Endothelial cell (in vitro differentiated cells): ENCODE measurements at regions not wholly inside any gene's neighbourhood (a gene's known extent, or its start where the extent isn't known, plus 50 kb on each side); places are given as distances from the start of the nearest gene placed in this dataset.

ENCODE experiments used
- DNase-seq: peaks from one replicate; pipeline ENCODE4 v3.0.0; 2021; ENCODE audit warnings: low spot score
- H3K27ac Mint-ChIP-seq: one replicate; pipeline ENCODE4 v1.8.0; 2021; ENCODE audit warnings: mixed read lengths, inconsistent platforms; ENCODE audit not compliant: unreplicated experiment
- H3K27me3 Mint-ChIP-seq: one replicate; pipeline ENCODE4 v1.8.0; 2021; ENCODE audit warnings: mild to moderate bottlenecking, moderate library complexity, mixed read lengths, inconsistent platforms; ENCODE audit not compliant: unreplicated experiment
- H3K36me3 Mint-ChIP-seq: one replicate; pipeline ENCODE4 v1.8.0; 2021; ENCODE audit warnings: mild to moderate bottlenecking, low read depth, mixed read lengths, inconsistent platforms; ENCODE audit not compliant: unreplicated experiment
- H3K4me1 Mint-ChIP-seq: one replicate; pipeline ENCODE4 v1.8.0; 2021; ENCODE audit warnings: mild to moderate bottlenecking, mixed read lengths, inconsistent platforms; ENCODE audit not compliant: unreplicated experiment
- H3K4me3 Mint-ChIP-seq: one replicate; pipeline ENCODE4 v1.8.0; 2021; ENCODE audit warnings: mild to moderate bottlenecking, mixed read lengths, inconsistent platforms; ENCODE audit not compliant: unreplicated experiment
- H3K9me3 Mint-ChIP-seq: one replicate; pipeline ENCODE4 v1.8.0; 2021; ENCODE audit warnings: mixed read lengths, inconsistent platforms; ENCODE audit not compliant: unreplicated experiment
- TF ChIP-seq, protein P1 (sequence below): fragments of 200-600 bp; sonication (generic); IDR thresholded peaks from one replicate; pipeline ENCODE4 v1.5.0; 2021; ENCODE audit warnings: antibody characterized with exemption; ENCODE audit not compliant: unreplicated experiment

DNA sequence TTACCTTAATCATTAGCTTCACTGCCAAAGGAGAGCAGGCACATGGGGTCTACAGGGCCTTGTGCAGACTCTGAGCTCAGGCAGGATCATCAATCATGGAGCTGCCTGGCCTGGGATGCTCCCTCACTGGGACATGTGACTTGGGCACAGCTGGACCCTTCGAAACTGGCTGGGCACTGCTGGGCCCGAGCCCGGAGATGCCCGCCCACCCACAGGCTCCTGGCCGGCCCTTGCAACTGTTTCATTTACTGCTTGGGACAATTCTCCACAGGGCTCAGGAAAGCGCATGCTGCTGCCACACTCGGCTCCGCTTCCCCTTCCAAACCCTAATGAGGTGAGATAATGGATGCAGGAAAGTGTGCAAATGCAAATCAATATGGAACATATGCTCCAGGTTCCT is 387.5 kb downstream of the TRIM36 start:
- TF ChIP-seq, protein P1, sequence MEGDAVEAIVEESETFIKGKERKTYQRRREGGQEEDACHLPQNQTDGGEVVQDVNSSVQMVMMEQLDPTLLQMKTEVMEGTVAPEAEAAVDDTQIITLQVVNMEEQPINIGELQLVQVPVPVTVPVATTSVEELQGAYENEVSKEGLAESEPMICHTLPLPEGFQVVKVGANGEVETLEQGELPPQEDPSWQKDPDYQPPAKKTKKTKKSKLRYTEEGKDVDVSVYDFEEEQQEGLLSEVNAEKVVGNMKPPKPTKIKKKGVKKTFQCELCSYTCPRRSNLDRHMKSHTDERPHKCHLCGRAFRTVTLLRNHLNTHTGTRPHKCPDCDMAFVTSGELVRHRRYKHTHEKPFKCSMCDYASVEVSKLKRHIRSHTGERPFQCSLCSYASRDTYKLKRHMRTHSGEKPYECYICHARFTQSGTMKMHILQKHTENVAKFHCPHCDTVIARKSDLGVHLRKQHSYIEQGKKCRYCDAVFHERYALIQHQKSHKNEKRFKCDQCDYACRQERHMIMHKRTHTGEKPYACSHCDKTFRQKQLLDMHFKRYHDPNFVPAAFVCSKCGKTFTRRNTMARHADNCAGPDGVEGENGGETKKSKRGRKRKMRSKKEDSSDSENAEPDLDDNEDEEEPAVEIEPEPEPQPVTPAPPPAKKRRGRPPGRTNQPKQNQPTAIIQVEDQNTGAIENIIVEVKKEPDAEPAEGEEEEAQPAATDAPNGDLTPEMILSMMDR, result no peak
- no peak for DNase-seq
- Mint-ChIP-seq H3K27ac (no peak overlapping the region), H3K4me3 (no peak overlapping the region), H3K4me1 (peaks cover 5% of the 10 kb centered on the region), H3K36me3 (no peaks in the 10 kb centered on the region), H3K27me3 (peaks cover 1% of the 10 kb centered on the region), H3K9me3 (no peaks in the 10 kb centered on the region)

DNA sequence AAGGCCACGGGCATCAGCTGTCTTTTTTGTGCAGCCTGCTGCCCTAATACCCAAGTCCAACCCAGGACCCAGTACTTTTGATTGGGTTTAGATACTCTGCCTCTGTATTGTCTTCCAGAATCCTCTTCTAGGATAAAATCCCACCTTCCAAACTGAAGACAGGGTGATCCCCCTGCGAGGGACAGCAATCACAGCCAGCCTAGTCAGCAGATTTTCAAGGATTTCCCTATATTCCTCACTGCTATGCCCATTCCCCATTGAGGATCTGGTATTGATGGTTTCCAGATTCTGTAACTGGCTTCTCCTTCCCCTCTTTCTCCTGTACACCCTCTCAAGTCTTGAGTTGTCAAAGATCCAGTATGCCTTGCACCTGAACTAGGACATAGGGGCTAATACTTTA is 389.4 kb downstream of the TRIM36 start:
- Mint-ChIP-seq H3K27ac (no peak overlapping the region), H3K36me3 (no peaks in the 10 kb centered on the region), H3K9me3 (no peaks in the 10 kb centered on the region), H3K4me3 (no peak overlapping the region), H3K4me1 (peaks cover 1% of the 10 kb centered on the region), H3K27me3 (peaks cover 1% of the 10 kb centered on the region)
- TF ChIP-seq, protein P1, result no peak
- DNase-seq, result no peak

- TF ChIP-seq, protein P1, result no peak
- Mint-ChIP-seq H3K4me1 (peaks cover 8% of the 10 kb centered on the region), H3K9me3 (no peaks in the 10 kb centered on the region), H3K27me3 (peaks cover 1% of the 10 kb centered on the region), H3K36me3 (no peaks in the 10 kb centered on the region), H3K4me3 (no peak overlapping the region), H3K27ac (no peak overlapping the region)
- no peak for DNase-seq
These were observed 382.5 kb downstream of the KCNN2 start for GRCh38 chr5:114744406-114744805.

DNA sequence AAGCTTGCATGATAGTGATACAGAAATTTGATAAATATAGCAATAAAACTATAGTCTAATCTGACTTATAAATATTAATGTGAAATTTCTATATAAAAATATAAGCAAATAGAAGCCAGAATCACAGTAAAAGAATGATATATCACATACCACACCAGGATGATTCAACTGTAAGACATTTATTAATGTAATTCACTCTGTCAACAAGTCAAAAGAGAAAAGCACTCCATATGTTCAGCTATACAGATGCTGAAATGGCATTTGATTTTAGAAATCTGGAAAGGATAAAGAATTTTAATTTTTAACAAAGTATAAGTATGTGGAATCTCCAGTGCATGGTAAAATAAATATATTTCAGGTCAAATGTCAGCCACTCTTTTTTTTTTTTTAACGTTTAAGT is 372.4 kb downstream of the KCNN2 start:
- no peaks in the 10 kb centered on the region for H3K9me3 Mint-ChIP-seq
- TF ChIP-seq, protein P1, result no peak

GRCh38 chr5:114729986-114730385 is 368.1 kb downstream of the KCNN2 start:
- Mint-ChIP-seq H3K36me3 (no peaks in the 10 kb centered on the region), H3K9me3 (no peaks in the 10 kb centered on the region), H3K27me3 (no peaks in the 10 kb centered on the region), H3K27ac (no peak overlapping the region), H3K4me3 (no peak overlapping the region), H3K4me1 (no peaks in the 10 kb centered on the region)
- no peak for DNase-seq
- TF ChIP-seq, protein P1, result no peak

More for the DNA sequence above, 372.4 kb downstream of the KCNN2 start:
- H3K27ac Mint-ChIP-seq, result no peak overlapping the region
- no peaks in the 10 kb centered on the region for H3K27me3 Mint-ChIP-seq
- H3K36me3 Mint-ChIP-seq, result no peaks in the 10 kb centered on the region
- no peak for DNase-seq
- H3K4me1 Mint-ChIP-seq, result no peaks in the 10 kb centered on the region
- no peak overlapping the region for H3K4me3 Mint-ChIP-seq
